DMS53 treated with DMSO at 0.1 percent for 48 hours (cell line): ENCODE measurements at regions not wholly inside any gene's neighbourhood (a gene's known extent, or its start where the extent isn't known, plus 50 kb on each side); places are given as distances from the start of the nearest gene placed in this dataset.

Source experiments
- DNase-seq: peaks from one replicate; lab custom pipeline; 2025; ENCODE audit not compliant: unreplicated experiment; lab: John Stamatoyannopoulos, UW

DNA sequence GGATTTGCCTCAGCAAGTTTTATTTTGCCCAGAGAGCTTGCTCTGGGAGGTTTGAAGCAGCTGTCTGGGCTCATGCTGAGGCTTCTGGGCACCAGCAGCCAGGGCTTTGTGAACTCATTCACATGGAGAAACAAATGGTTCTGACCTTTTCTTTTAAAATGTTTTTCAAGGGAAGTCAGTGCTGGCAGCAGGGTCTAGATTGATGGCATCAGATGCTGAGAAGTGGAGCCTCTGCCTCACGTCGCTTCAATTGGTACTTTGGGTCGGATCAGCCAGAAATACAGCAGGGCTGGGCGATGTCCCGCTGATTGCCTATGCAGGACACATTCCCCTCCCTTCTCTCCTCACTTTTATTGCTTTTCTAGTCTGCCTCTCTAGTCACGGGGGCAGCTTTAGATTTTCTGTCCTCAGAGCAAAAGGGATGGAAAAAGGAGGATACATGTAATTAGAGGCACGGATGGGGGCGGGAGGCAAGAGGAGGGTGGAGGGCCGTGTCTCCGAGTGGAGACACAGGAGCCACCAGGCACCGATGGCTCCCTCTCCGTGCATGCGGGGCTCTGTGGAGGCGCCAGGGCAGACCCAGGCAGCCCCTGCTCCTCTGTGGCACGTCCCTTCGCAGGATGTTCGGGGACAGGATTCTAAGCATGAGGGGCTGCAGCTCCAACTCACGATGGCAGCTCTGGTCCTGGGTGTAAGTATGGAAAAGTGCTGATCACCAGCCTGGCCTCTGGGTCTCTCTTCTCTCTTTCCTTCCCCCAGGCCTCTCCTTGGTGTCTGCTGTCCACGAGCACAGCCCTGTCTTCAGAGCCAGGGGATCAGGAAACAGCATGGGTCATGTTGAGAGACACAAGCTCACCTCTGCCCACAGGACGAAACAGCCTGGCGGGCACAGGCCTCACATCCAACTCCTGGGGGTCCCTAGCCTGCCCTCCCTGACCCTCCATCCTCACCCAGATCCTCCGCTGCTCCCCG lies 116.1 kb downstream of the FAM43A start:
- DNase-seq = no peak

DNA sequence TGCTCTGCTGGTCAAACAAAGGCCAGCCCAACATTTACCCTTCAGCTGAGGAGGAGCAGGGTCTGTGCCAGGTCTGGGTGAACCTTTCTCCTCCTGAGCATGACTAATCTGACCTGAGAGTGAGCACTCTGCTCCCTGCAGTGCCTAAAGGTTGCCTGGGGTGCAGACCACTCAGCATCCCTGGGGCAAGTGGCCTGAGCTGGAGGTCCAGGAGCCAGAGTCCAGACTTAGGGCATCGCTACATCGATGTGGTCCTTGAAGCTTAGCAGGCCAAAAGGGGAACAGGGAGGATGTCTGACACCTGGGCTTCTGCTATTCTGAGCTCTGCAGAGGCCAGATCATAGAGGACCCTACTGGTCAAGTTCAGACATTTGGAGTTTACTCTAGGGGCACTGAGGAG lies 119.1 kb downstream of the FAM43A start:
- DNase-seq = no peak

DNA sequence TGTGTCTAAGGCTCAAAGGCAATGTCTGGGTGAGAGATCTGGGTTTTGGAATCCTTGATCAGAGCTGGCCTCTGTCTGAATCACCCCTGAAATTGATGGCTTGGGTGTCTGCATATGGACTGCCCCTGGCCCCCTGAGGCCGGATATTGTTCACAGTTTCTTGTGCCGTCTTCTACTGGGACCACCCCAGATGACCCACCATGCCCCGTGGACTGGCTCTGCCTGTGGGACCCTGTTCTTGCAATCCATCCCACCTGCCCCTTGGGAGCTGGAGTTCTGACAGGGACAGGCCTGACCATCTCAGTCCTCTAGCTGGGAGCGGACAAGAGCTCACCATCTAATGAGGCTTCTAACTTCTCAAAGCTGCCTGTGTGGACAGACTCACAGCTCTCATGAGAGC lies 119.9 kb downstream of the FAM43A start:
- no peak for DNase-seq

DNA sequence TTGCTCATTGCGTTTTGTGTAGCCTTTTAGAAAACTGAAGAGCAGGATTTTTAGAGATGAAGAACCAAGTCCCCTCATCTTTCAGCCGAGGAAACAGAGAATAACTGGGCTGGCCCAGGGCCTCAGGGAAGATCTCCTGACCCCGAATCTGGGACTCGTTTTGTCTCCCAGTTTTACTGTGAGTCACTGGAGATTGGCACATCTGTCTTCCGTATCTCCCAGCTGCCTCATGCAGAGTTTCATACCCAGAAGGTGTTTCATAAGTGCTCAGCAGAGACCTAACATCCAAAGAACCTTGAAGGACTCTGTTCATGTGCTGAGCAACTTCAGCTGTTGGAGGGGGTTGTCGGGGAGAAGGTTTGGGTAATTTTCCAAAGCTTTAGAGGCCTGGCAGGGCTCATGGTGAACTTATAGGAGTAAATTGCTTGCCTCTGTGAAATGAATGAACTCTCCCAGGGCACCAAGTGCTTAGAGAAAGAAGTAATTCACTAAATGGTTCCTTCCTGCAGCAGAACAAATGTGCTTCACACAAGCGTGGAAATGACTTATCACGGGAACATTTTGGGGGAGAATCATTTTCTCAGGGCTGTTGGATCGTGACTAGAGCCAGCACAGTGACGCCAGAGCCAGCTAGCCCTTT lies 121.4 kb downstream of the FAM43A start:
- no peak for DNase-seq

DNA sequence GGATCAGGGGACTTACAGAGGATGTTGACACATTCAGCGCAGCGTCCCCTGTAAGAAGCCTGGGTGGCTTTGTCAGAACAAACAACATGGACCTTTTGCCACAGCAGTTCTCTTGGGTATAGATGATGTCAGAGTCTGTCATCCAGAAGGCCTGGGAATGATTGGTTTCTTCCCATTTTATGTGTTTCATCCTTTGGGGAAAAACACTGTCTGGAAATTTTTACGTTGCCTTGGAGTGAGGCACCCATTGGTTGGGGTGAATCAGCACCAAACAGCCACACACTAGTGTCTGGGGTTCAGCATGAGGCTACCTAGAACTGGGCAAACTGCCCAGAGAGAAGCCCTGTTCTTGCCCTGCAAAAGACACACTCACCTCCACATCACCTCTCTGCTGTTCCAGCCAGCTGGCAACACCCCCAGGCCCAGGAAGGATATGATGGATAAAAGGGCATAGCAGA lies 123.0 kb downstream of the FAM43A start:
- DNase-seq = no peak

DNA sequence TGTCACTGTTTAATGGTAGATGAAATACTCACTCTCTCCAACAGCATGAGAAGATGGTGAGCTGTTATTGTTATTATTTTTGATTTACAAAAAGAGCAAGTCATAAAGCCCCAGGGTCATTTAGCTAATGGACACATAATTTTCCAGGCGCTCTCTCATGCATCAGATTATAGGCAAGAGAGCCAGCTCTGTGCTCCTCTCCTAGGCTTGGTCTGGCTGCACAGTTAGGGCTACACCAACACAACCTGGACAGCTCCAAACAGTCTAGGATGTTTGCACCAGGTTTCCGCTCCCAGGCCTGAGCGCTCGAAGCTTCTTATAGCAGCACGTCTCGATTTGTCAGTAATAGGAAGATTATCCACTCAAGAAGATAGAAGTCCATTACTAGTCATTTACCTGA lies 123.7 kb downstream of the FAM43A start:
- no peak for DNase-seq

DNA sequence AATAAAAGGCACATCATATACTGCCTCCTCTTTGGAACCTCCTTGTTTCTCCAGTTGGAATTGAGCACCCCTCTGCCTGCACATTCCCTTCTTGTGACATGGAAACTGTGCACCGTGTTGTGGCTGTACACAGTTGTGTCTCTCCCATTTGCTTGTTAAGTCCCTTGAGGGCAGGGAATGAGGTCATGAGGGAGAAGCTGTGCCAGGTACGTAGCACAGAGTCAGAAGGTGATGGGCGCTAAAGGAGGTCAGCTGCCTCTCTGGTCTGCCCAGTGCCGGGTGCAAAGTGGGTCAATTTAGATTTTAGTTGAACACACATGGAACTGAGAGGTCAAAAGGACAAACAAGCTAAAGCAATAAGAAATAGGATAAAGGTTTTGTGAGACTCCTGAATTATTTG lies 124.4 kb downstream of the FAM43A start:
- no peak for DNase-seq

DNA sequence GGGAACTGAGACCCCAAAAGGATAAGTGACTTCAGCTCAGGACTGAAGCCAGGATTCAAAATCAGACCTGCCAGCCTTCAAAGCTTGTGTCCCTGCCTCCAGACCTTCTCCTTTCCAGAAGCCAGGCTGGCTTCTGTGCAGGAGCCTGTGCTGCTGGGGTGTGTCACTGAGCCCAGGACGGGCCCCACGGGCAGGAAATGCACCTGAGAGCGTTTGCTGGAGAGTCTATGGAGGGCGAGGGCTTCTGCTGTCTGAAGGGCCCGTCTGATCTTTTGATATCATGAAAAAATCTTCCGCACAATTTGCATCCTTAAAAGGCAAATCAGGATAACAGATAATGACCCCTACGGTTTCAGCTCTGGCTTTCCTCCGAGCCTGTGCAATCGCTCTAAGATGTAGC lies 125.4 kb downstream of the FAM43A start:
- DNase-seq = no peak

DNA sequence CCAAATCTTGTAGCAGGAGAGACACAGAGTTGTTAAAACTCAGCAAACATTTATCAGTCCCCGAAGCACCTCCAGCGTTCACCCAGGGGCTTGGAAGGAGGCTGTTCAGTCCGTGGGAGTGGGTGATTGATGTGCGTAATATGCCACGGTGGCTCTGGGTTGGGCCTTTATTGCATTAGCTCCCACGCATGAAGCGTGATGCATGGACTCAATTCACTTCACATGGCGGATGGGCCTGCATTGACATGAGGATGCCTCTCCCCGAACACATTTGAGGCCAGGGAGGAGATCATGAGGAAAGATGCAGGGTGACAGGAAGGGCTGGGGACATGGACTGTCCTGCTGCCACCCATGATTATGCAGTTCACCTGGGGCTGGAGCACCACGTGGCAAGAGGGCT lies 126.5 kb downstream of the FAM43A start:
- no peak for DNase-seq

DNA sequence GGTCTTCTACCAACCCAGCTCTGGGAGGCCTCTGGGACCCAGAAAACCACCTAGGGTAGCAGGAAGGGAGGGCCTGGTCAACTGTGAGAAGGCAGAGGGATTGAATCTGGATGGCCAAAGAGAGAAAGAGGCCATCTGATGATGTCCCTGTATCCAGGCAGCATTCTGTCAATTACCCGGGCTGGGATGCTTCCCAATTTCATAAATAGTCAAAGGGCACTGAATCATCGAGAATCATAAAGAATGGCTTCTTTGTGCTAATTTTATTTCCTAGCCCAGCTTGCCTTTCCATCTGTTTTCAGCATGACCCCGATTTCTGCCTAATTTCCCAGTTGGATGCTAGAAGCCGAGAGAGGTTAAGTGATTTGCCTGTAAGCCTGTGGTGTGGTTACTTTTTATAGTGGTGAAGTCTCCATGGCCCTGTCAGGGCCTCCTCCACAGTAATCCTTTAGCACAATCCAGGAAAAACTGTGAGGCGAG lies 129.2 kb downstream of the FAM43A start:
- DNase-seq = no peak

DNA sequence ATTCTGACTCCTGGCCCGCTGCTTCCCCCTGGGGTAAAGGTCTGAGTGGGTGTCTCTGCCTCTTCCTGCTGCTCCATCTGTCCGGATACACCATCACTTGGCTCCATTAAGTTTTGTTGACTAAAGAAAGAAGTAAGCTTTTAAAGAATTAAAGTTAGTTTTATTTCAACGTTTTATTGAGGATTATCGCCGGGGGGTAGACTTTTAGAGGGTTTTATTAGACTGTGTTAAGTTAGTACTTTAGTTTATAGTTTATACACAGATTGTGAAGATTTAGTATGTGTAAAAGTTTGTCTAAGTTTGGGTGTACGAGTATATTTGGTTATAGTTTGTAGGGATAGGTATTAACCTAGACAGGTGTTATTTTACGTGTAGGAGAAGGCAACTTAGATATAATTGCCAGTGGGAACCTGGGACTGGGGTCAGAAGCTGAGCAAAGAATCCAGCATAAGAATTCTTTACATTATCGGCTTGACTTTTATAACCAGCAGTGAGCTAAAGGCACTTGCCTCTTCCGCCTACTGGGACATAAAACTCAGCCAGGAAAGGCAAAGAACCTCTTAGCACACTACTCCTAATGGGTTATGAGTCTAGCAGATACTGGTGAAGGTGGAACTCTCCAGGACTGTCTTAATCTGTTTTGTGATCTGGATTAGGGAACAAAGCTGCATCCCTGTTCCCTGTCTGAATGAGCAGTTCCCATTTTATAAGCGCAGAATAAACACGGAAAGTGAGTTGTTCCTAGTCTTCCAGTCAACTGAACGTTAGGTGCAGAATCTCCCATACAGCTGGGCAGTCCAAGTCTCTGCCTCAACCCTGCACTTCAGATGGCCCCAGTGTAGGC lies 131.3 kb downstream of the FAM43A start:
- no peak for DNase-seq

DNA sequence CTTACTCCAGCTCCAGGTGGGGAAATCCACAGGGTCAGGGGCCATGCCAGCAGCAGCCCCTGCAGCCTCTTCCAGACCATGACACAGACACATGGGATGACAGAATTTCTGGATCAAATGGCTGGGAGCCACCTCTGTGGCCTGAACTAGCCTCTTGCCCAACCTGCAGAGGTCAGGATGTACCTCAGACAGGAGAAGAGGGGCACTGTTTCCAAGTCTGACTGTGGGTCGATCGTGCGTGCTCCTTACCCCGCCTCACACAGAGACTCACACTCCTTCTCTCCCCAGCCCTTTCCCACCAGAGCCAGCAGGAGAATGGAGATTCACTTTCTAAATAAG lies 131.9 kb downstream of the FAM43A start:
- no peak for DNase-seq

DNA sequence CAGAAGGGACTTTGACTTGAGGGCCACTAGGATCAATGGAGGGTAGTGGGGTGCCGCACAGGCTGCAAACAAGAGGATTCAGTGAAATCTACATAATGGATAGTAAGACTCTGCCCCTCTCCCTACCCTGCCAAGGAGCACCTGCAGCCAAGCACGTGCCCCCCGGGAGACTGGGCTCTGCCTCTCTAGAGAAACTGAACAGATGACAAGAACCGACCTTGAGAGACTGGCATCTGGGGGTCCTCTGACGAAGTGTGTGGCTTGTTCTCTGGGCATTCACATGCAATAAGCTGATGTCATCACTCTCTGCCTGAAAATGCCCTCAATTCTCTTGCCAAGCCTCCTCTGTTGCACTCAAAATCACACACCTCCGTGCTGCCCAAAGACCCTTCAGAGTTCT lies 132.3 kb downstream of the FAM43A start:
- no peak for DNase-seq

DNA sequence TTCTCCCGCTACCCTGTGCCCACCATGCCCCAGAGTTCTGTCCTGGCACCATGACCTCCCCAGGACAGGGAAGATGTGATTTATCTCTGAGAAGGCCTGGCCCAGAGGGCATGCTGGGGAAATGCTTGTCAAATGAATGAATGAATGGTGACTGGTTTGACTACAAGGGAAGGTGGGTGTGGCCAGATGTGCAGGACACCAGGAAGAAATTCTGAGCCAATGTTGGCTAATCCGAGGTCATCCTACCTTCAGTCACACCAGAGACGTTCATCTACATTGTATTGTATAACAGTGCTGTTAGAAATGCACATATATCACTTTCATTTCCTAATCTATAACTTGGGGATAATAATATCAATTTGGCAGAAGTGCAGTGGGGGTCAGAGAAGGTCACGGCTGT lies 138.4 kb downstream of the FAM43A start:
- DNase-seq = no peak

DNA sequence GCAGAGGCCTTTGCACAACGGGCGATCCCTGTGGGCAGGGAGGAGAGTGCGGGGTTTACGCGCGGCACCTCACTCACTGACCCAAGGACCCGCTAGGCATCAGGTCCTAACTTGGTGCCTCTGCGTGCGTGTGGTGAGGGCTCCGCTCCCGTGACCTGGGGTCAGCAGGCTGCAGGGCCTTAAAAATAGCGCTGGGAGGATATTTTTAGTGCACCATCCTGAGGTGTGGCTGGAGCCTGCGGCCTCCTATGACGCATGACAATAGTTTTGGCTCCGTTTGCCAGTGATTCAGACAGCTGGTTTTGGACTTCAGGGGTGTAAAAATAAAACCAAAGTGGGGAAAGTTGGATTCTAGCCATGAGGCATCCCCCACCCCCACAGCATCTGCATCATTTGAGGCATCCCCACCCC lies 139.0 kb downstream of the FAM43A start:
- no peak for DNase-seq

DNA sequence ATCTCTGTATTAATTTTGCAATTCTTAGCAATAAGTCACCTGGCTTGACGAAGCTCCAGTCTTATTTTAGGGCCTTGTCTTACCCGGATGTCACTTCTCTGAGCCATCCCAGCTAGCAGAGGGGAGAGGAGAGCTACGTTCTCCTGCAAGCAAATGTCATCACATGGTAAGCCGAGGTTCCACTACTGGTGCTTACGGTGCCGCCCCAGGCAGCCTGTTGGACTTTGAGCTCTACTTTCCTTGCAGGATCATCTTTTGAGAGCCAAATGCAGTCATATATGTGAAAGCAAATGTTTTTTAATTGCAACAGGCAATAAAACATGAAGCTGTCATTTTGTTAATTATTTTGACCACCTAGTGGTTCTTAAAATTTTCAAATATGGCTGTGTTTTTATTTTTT lies 140.9 kb downstream of the FAM43A start:
- DNase-seq = no peak

DNA sequence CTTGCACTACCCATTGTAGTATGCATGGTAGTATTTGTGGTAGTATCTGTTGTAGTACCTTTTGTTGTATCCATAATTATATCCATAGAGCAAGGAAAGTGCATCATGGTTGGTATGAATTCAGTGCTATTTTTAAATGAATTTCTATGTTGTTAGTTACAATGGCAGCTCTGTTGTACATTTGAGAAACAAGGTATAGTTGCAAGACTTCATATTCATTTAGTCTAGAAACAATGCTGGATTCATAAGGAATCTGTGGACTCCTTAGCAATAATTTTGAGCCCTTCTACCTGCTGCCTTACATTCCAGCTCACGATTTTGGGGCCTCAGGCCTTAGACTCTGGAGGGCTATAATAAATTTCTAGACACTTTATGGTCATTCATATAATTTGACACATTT lies 141.8 kb downstream of the FAM43A start:
- no peak for DNase-seq

DNA sequence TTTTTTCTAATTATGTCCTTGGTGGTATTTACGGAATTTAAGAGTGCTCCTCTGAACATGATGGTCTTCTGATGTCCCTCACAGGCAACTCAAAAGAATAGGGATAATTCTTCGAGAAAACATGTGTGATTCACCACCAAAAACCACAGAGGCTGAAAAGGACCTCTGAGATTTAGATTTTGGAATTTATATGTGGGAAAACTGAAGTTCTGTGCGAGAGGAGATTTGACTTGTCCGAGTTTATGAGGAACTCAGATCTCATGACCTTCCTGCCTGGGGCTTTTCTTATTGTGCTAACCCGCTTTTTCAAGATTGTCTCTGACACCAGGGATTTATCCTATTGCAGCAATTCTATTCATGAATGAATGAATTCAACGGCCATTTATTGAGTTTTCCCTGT lies 142.4 kb downstream of the FAM43A start:
- no peak for DNase-seq

DNA sequence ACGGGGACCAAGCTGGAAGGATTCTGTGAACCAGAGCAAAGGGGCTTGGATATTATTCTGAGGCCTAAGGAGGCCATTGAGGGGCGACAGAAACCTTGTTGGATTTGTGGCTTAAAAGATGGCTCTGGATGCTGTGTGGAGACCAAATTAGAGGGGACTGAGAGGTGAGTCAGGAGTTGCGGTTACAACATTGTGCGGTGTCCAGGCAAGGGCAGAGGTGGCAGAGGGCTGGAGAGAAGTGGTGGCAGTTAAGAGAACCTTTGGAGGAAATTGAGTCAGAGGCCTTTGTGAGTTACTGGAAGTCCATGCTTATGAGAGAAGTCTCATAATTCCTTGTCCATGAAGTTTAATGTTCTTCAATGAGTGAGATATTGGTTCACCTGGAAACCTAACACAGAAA lies 143.2 kb downstream of the FAM43A start:
- no peak for DNase-seq

DNA sequence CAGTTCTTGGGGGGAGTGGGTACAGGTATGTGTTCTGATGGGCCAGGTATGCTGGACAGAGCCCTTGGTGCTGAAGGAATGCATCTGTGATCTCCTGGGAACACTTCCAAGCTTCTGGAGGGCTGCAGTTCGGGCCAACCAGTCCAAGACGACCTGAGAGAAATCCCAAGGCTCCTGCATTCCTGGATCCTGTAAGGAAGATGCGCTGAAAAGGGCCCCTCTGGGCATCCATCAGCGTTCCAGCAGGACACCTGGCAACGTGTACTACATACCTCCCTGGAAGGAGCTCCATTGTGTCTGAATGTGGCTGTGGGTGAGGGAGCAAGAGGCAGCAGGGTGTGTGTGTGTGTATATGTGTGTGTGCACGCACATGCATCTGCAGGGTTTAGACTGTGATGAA lies 144.7 kb downstream of the FAM43A start:
- no peak for DNase-seq

DNA sequence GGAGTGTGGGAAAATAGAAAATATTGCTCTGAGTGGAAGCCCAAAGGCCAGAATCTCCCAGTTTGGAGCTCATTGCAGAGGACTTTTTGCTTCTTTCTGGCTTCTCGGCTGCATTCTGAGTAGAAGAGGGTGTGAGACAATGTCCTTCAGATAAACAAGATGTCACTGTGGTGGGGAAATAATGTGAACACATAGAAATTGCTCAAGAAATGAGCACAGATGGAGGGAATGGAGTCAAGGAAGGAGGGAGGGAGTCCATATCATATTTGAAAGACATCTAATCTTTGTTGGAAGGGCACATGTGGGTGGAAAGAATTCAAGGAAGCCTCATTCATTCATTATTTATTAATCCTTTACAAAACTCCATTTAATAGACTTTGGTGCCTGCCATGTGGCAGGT lies 145.3 kb downstream of the FAM43A start:
- DNase-seq = no peak
